ENCODE measurements at regions not wholly inside any gene's neighbourhood (a gene's known extent, or its start where the extent isn't known, plus 50 kb on each side); places are given as distances from the start of the nearest gene placed in this dataset.

DNA sequence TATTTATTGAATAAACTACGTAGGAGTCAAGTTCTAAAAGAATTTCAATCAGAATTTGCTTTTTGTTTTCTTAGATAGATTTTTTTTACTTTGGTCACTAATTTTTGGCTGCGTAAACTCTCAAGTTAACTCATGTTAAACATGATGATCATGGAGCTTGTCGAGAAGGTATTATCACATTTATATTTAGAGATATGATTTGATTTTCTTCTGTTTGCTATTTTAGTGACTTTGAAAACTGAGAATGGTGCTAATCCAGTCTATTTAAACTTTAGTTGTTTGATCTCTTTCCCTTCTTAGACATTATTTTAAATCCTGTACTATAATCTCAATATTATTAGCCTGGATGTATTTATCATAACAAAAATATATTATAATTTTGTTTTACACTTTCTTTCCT, 179.4 kb upstream of the SEMA3C start:
- Histone ChIP-seq H3K9me2 (replicated peaks; ENCODE audit: low read length) (no peaks in the 10 kb centered on the region), H3K36me3 (ENCODE audit: low read depth, low read length) (no peaks in the 10 kb centered on the region), H3K79me2 (ENCODE audit: low read length) (no peaks in the 10 kb centered on the region), H3K4me1 (ENCODE audit: insufficient read depth, low read length) (peaks cover 10% of the 10 kb centered on the region), H2AFZ (ENCODE audit: low read length) (peak overlapping the region; percentile 62; the same call in 1 of the 2 replicates), H3K4me3 (ENCODE audit: low read length) (no peak overlapping the region), H3K9ac (ENCODE audit: low read length) (no peak overlapping the region), H3K27me3 (ENCODE audit: low read length) (no peaks in the 10 kb centered on the region), H3K4me2 (ENCODE audit: low read length) (no peak overlapping the region), H4K20me1 (ENCODE audit: low read length) (no peaks in the 10 kb centered on the region), H3K9me3 (ENCODE audit: low read length) (no peaks in the 10 kb centered on the region), H3K27ac (ENCODE audit: low read length) (no peak overlapping the region), H3F3A (ENCODE audit: low read length, unreplicated experiment) (no peaks in the 10 kb centered on the region)
- DNase-seq (peak; percentile 10), ATAC-seq (no peak)
- ChIA-PET CTCF (no interaction called here), POLR2A (ENCODE audit: unreplicated experiment) (no interaction called here)
- no TSS peak for BruUV-seq (replicated peaks)
- intact Hi-C loops (cut with micrococcal nuclease) = loop anchor here (5.0 kb wide), 1 partner anchor 176 kb away; no protein-coding TSS in a partner anchor
- TF ChIP-seq EZH2phosphoT487 (IDR thresholded peaks at IDR 0.05; ENCODE audit: borderline replicate concordance, low read length) (no peak), EZH2 (IDR thresholded peaks at IDR 0.05; ENCODE audit: low read length, unreplicated experiment) (no peak)
- TF ChIP-seq, protein P1, sequence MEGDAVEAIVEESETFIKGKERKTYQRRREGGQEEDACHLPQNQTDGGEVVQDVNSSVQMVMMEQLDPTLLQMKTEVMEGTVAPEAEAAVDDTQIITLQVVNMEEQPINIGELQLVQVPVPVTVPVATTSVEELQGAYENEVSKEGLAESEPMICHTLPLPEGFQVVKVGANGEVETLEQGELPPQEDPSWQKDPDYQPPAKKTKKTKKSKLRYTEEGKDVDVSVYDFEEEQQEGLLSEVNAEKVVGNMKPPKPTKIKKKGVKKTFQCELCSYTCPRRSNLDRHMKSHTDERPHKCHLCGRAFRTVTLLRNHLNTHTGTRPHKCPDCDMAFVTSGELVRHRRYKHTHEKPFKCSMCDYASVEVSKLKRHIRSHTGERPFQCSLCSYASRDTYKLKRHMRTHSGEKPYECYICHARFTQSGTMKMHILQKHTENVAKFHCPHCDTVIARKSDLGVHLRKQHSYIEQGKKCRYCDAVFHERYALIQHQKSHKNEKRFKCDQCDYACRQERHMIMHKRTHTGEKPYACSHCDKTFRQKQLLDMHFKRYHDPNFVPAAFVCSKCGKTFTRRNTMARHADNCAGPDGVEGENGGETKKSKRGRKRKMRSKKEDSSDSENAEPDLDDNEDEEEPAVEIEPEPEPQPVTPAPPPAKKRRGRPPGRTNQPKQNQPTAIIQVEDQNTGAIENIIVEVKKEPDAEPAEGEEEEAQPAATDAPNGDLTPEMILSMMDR (conservative IDR thresholded peaks at IDR 0.05; ENCODE audit: low read depth, low read length) = no peak

DNA sequence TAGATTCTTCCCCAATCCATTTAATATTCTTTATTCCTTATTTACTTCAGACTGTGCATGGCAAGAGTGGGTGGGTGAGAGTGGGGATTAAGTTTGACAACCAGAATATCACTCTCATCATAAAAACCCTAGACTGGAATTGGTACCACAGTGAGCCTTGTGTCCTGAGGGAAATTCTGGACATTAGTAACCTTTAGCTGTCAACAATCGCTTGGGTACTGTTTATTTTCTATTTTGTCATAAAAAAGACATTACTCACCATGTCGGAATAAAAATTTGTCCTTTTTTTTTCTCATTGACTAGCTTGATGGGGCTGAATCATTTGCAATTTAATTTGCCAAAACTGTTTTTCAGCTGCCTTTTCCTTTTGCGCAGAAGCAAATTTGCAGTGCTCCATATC, 176.1 kb upstream of the SEMA3C start:
- intact Hi-C loops (cut with micrococcal nuclease) = loop anchor here (5.0 kb wide), 1 partner anchor 173 kb away; no protein-coding TSS in a partner anchor
- peak; percentile 50 for DNase-seq
- H3K4me2 ChIP-seq (ENCODE audit: low read length) = peak overlapping the region; percentile 49; the same call in 1 of the 2 replicates
- 0 out of 2 replicates have a peak overlapping the region, but pooled peaks have one; percentile 27 for H2AFZ ChIP-seq (ENCODE audit: low read length)
- no peaks in the 10 kb centered on the region for H3K36me3 ChIP-seq (ENCODE audit: low read depth, low read length)
- H3K4me1 ChIP-seq (ENCODE audit: insufficient read depth, low read length) = peaks cover 10% of the 10 kb centered on the region
- H3K9me3 ChIP-seq (ENCODE audit: low read length) = no peaks in the 10 kb centered on the region
- 0 out of 2 replicates have a peak overlapping the region, but pooled peaks have one; percentile 14 for H3K27ac ChIP-seq (ENCODE audit: low read length)
- no peaks in the 10 kb centered on the region for H3K79me2 ChIP-seq (ENCODE audit: low read length)
- BruUV-seq (replicated peaks) = no TSS peak
- H3K9ac ChIP-seq (ENCODE audit: low read length) = no peak overlapping the region
- H4K20me1 ChIP-seq (ENCODE audit: low read length) = no peaks in the 10 kb centered on the region
- TF ChIP-seq EZH2 (IDR thresholded peaks at IDR 0.05; ENCODE audit: low read length, unreplicated experiment) (no peak), EZH2phosphoT487 (IDR thresholded peaks at IDR 0.05; ENCODE audit: borderline replicate concordance, low read length) (no peak)
- TF ChIP-seq, protein P1 (conservative IDR thresholded peaks at IDR 0.05; ENCODE audit: low read depth, low read length) = no peak
- no peaks in the 10 kb centered on the region for H3F3A ChIP-seq (ENCODE audit: low read length, unreplicated experiment)
- H3K4me3 ChIP-seq (ENCODE audit: low read length) = no peak overlapping the region
- no peaks in the 10 kb centered on the region for H3K27me3 ChIP-seq (ENCODE audit: low read length)
- no peaks in the 10 kb centered on the region for H3K9me2 ChIP-seq (replicated peaks; ENCODE audit: low read length)
- ChIA-PET CTCF (no interaction called here), POLR2A (ENCODE audit: unreplicated experiment) (interaction anchor here (0.7 to 1.1 kb wide), 2 partner anchors 119 to 174 kb away, joined by 4 to 6 read pairs; no protein-coding TSS in a partner anchor)
- ATAC-seq = peak; percentile 79

DNA sequence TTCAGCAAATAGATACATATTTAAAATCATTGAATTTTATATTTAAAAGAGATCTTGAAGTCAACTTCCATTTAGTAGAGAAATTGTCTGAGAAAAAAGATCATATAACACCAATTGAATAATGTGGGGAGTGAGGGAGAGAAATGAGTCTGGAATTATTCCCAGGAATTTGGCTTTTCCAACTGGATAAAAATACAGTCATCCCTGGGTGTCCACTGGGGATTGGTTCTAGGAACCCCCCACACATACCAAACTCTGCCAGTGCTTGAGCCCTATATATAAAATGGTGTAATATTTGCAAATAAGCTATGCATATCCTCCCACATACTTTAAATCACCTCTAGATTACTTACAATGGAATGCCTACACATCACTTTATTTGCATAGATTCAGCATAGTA, 162.8 kb upstream of the SEMA3C start:
- ATAC-seq = no peak
- H3K4me1 ChIP-seq (ENCODE audit: insufficient read depth, low read length) = no peaks in the 10 kb centered on the region
- no peaks in the 10 kb centered on the region for H3K9me3 ChIP-seq (ENCODE audit: low read length)
- no peaks in the 10 kb centered on the region for H3K36me3 ChIP-seq (ENCODE audit: low read depth, low read length)
- H3K27me3 ChIP-seq (ENCODE audit: low read length) = no peaks in the 10 kb centered on the region
- ChIA-PET CTCF (no interaction called here), POLR2A (ENCODE audit: unreplicated experiment) (no interaction called here)
- H3F3A ChIP-seq (ENCODE audit: low read length, unreplicated experiment) = no peaks in the 10 kb centered on the region
- H3K9me2 ChIP-seq (replicated peaks; ENCODE audit: low read length) = no peaks in the 10 kb centered on the region
- H2AFZ ChIP-seq (ENCODE audit: low read length) = no peak overlapping the region
- H3K27ac ChIP-seq (ENCODE audit: low read length) = no peak overlapping the region
- DNase-seq = no peak
- no peak overlapping the region for H3K4me2 ChIP-seq (ENCODE audit: low read length)
- TF ChIP-seq, protein P1 (conservative IDR thresholded peaks at IDR 0.05; ENCODE audit: low read depth, low read length) = no peak
- TF ChIP-seq EZH2 (IDR thresholded peaks at IDR 0.05; ENCODE audit: low read length, unreplicated experiment) = no peak
- TF ChIP-seq EZH2phosphoT487 (IDR thresholded peaks at IDR 0.05; ENCODE audit: borderline replicate concordance, low read length) = no peak
- H4K20me1 ChIP-seq (ENCODE audit: low read length) = no peaks in the 10 kb centered on the region
- H3K9ac ChIP-seq (ENCODE audit: low read length) = no peak overlapping the region
- BruUV-seq (replicated peaks) = no TSS peak
- intact Hi-C loops (cut with micrococcal nuclease) = loop anchor here (10.0 kb wide), 1 partner anchor 363 kb away; no protein-coding TSS in a partner anchor
- H3K4me3 ChIP-seq (ENCODE audit: low read length) = no peak overlapping the region
- H3K79me2 ChIP-seq (ENCODE audit: low read length) = no peaks in the 10 kb centered on the region
